CD8-positive, alpha-beta memory T cell (primary cell): ENCODE measurements at regions not wholly inside any gene's neighbourhood (a gene's known extent, or its start where the extent isn't known, plus 50 kb on each side); places are given as distances from the start of the nearest gene placed in this dataset.

ENCODE experiments used
- CTCF ChIA-PET: fragments of 350-600 bp; sonication (Branson Sonifier 250); formaldehyde crosslinking; loops from one replicate; lab custom pipeline; 2021; ENCODE audit warnings: antibody characterized with exemption; lab: Charles Lee
- POLR2A ChIA-PET: fragments of 350-600 bp; sonication (Branson Sonifier 250); formaldehyde crosslinking; loops from one replicate; lab custom pipeline; 2021; ENCODE audit warnings: antibody characterized with exemption; lab: Charles Lee
- DNase-seq, 5 donors: peaks; one replicate each; pipeline versions ENCODE4 v3.0.0 to v3.0.0-alpha.2; 2020 to 2022; ENCODE audit warnings: mixed read lengths in 1 of 5
- H3K27ac ChIP-seq: one replicate; pipeline ENCODE4 v1.7.0; 2013; ENCODE audit warnings: low read depth, mild to moderate bottlenecking, low read length, moderate library complexity
- H3K27me3 ChIP-seq: 2 replicates; pipeline ENCODE4 v1.7.0; 2013; ENCODE audit warnings: low read length, mild to moderate bottlenecking; ENCODE audit not compliant: insufficient read depth, poor library complexity, severe bottlenecking
- H3K36me3 ChIP-seq: 2 replicates; pipeline ENCODE4 v1.7.0; 2013; ENCODE audit warnings: mild to moderate bottlenecking, low read length, moderate library complexity; ENCODE audit not compliant: insufficient read depth
- H3K4me1 ChIP-seq: 2 replicates; pipeline ENCODE4 v1.7.0; 2013; ENCODE audit warnings: mild to moderate bottlenecking, low read length, moderate library complexity; ENCODE audit not compliant: insufficient read depth
- H3K4me3 ChIP-seq: 2 replicates; pipeline ENCODE4 v1.7.0; 2013; ENCODE audit warnings: mild to moderate bottlenecking, low read length
- H3K9me3 ChIP-seq: 2 replicates; pipeline ENCODE4 v1.7.0; 2013; ENCODE audit warnings: mild to moderate bottlenecking, low read length
- H3K27ac Mint-ChIP-seq, 8 donors: one replicate each; pipeline ENCODE4 v1.8.0; 2020 to 2021; ENCODE audit warnings: mixed read lengths in 8 of 8, mild to moderate bottlenecking in 6 of 8, inconsistent platforms in 3 of 8, moderate library complexity in 3 of 8
- H3K27me3 Mint-ChIP-seq, 2 donors: one replicate each; pipeline ENCODE4 v1.8.0; 2020 to 2021; ENCODE audit warnings: mixed read lengths in 2 of 2, mild to moderate bottlenecking in 1 of 2, moderate library complexity in 1 of 2
- H3K36me3 Mint-ChIP-seq, 3 donors: one replicate each; pipeline ENCODE4 v1.8.0; 2020 to 2021; ENCODE audit warnings: mixed read lengths in 3 of 3, inconsistent platforms in 1 of 3, mild to moderate bottlenecking in 1 of 3
- H3K4me1 Mint-ChIP-seq, 3 donors: one replicate each; pipeline ENCODE4 v1.8.0; 2020 to 2021; ENCODE audit warnings: mixed read lengths in 3 of 3, inconsistent platforms in 1 of 3, mild to moderate bottlenecking in 1 of 3
- H3K4me3 Mint-ChIP-seq, 7 donors: one replicate each; pipeline ENCODE4 v1.8.0; 2020 to 2021; ENCODE audit warnings: mixed read lengths in 7 of 7, mild to moderate bottlenecking in 6 of 7, moderate library complexity in 4 of 7, inconsistent platforms in 2 of 7
- H3K9me3 Mint-ChIP-seq, 5 donors: one replicate each; pipeline ENCODE4 v1.8.0; 2020 to 2022; ENCODE audit warnings: mixed read lengths in 5 of 5, mild to moderate bottlenecking in 3 of 5, moderate library complexity in 2 of 5, inconsistent platforms in 1 of 5

DNA sequence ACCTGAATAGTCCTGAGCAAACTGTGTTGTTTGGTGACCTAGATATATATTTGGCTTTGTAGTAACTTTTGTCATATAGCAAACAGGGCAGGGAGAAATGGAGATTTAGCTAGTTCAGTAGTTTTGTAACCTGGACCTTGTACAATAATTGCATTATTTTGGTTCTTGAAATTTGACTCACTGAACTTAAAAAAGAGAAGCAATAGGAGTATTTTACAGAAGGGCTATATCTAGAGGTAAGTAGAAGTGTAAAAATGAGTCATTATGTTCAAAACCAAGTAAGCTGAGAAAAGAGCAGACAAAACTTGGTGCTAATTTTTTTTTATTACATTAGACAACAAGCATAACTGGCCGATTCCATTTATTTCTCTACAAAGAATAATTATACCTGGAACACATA, 505.4 kb downstream of the ZIC1 start:
- no peaks in the 10 kb centered on the region for H3K27me3 ChIP-seq
- H3K4me3 ChIP-seq = no peak overlapping the region
- H3K9me3 ChIP-seq = no peaks in the 10 kb centered on the region
- no peaks in the 10 kb centered on the region for H3K4me1 ChIP-seq
- no peaks in the 10 kb centered on the region for H3K36me3 Mint-ChIP-seq
- no peak overlapping the region for H3K4me3 Mint-ChIP-seq
- H3K36me3 ChIP-seq = no peaks in the 10 kb centered on the region
- H3K27me3 Mint-ChIP-seq = no peaks in the 10 kb centered on the region
- H3K4me1 Mint-ChIP-seq = no peaks in the 10 kb centered on the region
- POLR2A ChIA-PET = no interaction called here
- peaks cover 0 to 20% (median 5%) of the 10 kb centered on the region in 5 donors for H3K9me3 Mint-ChIP-seq
- DNase-seq = no peak
- H3K27ac Mint-ChIP-seq = no peak overlapping the region
- CTCF ChIA-PET = no interaction called here
- no peak overlapping the region for H3K27ac ChIP-seq

DNA sequence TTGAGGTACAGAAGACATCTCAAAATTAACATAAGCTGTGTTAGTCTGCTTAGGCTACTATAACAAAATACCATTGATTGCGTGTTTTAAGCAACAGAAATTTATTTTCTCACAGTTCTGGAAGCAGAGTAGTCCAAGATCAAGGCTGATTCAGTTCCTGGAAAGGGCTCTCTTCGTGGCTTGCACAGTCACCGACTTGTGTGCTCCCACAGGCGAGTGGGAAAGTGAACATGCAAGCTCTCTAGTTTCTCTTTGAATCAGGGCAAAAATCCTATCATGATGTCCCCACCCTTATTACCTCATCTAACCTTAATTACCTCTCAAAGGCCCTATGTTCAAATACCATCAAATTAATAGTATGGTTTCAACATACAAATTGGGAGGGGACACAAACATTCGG, 505.9 kb downstream of the ZIC1 start:
- Mint-ChIP-seq H3K9me3 (peaks cover 0 to 17% (median 5%) of the 10 kb centered on the region in 5 donors), H3K4me1 (no peaks in the 10 kb centered on the region), H3K27me3 (no peaks in the 10 kb centered on the region), H3K27ac (no peak overlapping the region), H3K4me3 (no peak overlapping the region), H3K36me3 (no peaks in the 10 kb centered on the region)
- Histone ChIP-seq H3K36me3 (no peaks in the 10 kb centered on the region), H3K9me3 (no peaks in the 10 kb centered on the region), H3K4me1 (no peaks in the 10 kb centered on the region), H3K27ac (no peak overlapping the region), H3K4me3 (no peak overlapping the region), H3K27me3 (no peaks in the 10 kb centered on the region)
- no peak for DNase-seq
- POLR2A ChIA-PET = no interaction called here
- CTCF ChIA-PET = no interaction called here

DNA sequence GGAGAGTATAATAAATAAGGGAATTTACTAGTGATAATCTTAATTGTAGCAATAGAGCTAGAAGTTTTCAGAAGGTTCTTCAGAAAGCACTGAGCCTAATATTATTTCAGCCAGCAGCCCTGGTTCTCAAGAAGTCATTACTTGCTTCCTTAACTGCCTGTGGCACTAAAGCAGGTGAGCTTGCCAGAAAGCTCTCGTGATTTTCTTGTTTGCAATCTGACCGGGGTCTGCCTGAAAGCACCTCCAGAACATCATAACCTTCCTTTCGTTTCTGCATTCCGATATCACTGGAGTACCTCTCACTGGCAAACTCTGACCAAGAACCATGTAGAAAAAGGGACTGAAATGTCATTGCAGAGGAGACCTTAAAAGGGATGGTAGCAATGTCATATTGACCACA, 510.3 kb downstream of the ZIC1 start:
- no peak overlapping the region for H3K27ac Mint-ChIP-seq
- H3K9me3 Mint-ChIP-seq = peaks cover 0 to 17% (median 2%) of the 10 kb centered on the region in 5 donors
- no peaks in the 10 kb centered on the region for H3K27me3 Mint-ChIP-seq
- Histone ChIP-seq H3K4me1 (no peaks in the 10 kb centered on the region), H3K36me3 (no peaks in the 10 kb centered on the region), H3K9me3 (no peaks in the 10 kb centered on the region), H3K4me3 (no peak overlapping the region), H3K27ac (no peak overlapping the region), H3K27me3 (no peaks in the 10 kb centered on the region)
- H3K4me1 Mint-ChIP-seq = no peaks in the 10 kb centered on the region
- CTCF ChIA-PET = interaction anchor here (1.2 kb wide), 1 partner anchor 10 kb away, joined by 3 read pairs; no protein-coding TSS in a partner anchor
- POLR2A ChIA-PET = no interaction called here
- no peak for DNase-seq
- H3K4me3 Mint-ChIP-seq = no peak overlapping the region
- H3K36me3 Mint-ChIP-seq = no peaks in the 10 kb centered on the region

- H3K27ac Mint-ChIP-seq = no peak overlapping the region
- ChIA-PET POLR2A (no interaction called here), CTCF (no interaction called here)
- no peaks in the 10 kb centered on the region for H3K36me3 Mint-ChIP-seq
- no peaks in the 10 kb centered on the region for H3K4me1 ChIP-seq
- no peak overlapping the region for H3K27ac ChIP-seq
- no peak for DNase-seq
- H3K27me3 Mint-ChIP-seq = no peaks in the 10 kb centered on the region
- no peaks in the 10 kb centered on the region for H3K36me3 ChIP-seq
- H3K9me3 ChIP-seq = no peaks in the 10 kb centered on the region
- no peaks in the 10 kb centered on the region for H3K4me1 Mint-ChIP-seq
- H3K27me3 ChIP-seq = no peaks in the 10 kb centered on the region
- no peak overlapping the region for H3K4me3 ChIP-seq
- H3K9me3 Mint-ChIP-seq = peaks cover 0 to 19% (median 4%) of the 10 kb centered on the region in 5 donors
- H3K4me3 Mint-ChIP-seq = no peak overlapping the region
These were observed 511.9 kb downstream of the ZIC1 start for GRCh38 chr3:147921051-147921450.

- no peaks in the 10 kb centered on the region for H3K9me3 ChIP-seq
- H3K27ac ChIP-seq = no peak overlapping the region
- Mint-ChIP-seq H3K27me3 (no peaks in the 10 kb centered on the region), H3K36me3 (no peaks in the 10 kb centered on the region), H3K4me1 (no peaks in the 10 kb centered on the region), H3K27ac (no peak overlapping the region), H3K9me3 (peaks cover 0 to 15% (median 4%) of the 10 kb centered on the region in 5 donors), H3K4me3 (no peak overlapping the region)
- H3K4me1 ChIP-seq = no peaks in the 10 kb centered on the region
- H3K4me3 ChIP-seq = no peak overlapping the region
- CTCF ChIA-PET = no interaction called here
- POLR2A ChIA-PET = no interaction called here
- no peaks in the 10 kb centered on the region for H3K27me3 ChIP-seq
- no peaks in the 10 kb centered on the region for H3K36me3 ChIP-seq
- no peak for DNase-seq
These were observed 515.6 kb downstream of the ZIC1 start for GRCh38 chr3:147924755-147925154.

GRCh38 chr3:147925272-147925671, 516.1 kb downstream of the ZIC1 start:
- no peaks in the 10 kb centered on the region for H3K36me3 Mint-ChIP-seq
- Histone ChIP-seq H3K4me3 (no peak overlapping the region), H3K27me3 (no peaks in the 10 kb centered on the region), H3K36me3 (no peaks in the 10 kb centered on the region), H3K4me1 (no peaks in the 10 kb centered on the region), H3K27ac (no peak overlapping the region), H3K9me3 (no peaks in the 10 kb centered on the region)
- ChIA-PET POLR2A (no interaction called here), CTCF (no interaction called here)
- H3K4me3 Mint-ChIP-seq = no peak overlapping the region
- H3K9me3 Mint-ChIP-seq = peaks cover 0 to 15% (median 4%) of the 10 kb centered on the region in 5 donors
- no peak overlapping the region for H3K27ac Mint-ChIP-seq
- no peak for DNase-seq
- no peaks in the 10 kb centered on the region for H3K27me3 Mint-ChIP-seq
- no peaks in the 10 kb centered on the region for H3K4me1 Mint-ChIP-seq

DNA sequence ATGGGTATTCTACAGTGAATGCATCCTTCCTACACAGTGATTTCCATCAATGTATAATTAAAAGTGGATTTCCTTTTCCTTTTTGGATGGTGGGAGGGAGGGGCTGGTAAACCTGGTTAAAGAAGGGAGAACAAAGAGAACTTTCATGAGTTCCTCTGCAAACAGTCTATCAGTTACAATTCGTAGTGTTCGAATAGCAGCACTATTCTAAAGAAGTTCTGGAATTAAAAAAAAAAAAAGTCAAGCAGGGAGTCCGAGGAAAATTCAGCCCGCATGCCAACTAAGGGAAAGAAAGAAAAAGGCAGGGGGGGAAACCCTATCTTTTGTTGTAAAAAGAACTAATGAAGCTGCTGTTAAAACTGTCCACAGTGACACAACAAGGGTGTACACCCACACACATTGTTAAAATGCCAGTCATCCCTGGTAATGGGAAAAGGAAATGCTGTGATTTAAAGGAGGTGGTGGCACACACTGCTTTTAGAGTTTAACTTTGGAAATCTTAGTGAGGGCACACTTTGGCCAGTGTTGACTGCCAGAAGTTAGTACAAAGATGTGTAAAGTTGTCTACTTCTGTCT, 521.2 kb downstream of the ZIC1 start:
- no peak overlapping the region for H3K27ac Mint-ChIP-seq
- H3K4me1 Mint-ChIP-seq = no peaks in the 10 kb centered on the region
- H3K4me3 ChIP-seq = no peak overlapping the region
- ChIA-PET POLR2A (no interaction called here), CTCF (no interaction called here)
- H3K36me3 ChIP-seq = no peaks in the 10 kb centered on the region
- H3K27ac ChIP-seq = no peak overlapping the region
- H3K27me3 Mint-ChIP-seq = no peaks in the 10 kb centered on the region
- H3K9me3 Mint-ChIP-seq = peaks cover 0 to 8% (median 3%) of the 10 kb centered on the region in 5 donors
- no peaks in the 10 kb centered on the region for H3K36me3 Mint-ChIP-seq
- H3K27me3 ChIP-seq = no peaks in the 10 kb centered on the region
- H3K4me1 ChIP-seq = no peaks in the 10 kb centered on the region
- H3K4me3 Mint-ChIP-seq = no peak overlapping the region
- H3K9me3 ChIP-seq = no peaks in the 10 kb centered on the region
- no peak for DNase-seq

DNA sequence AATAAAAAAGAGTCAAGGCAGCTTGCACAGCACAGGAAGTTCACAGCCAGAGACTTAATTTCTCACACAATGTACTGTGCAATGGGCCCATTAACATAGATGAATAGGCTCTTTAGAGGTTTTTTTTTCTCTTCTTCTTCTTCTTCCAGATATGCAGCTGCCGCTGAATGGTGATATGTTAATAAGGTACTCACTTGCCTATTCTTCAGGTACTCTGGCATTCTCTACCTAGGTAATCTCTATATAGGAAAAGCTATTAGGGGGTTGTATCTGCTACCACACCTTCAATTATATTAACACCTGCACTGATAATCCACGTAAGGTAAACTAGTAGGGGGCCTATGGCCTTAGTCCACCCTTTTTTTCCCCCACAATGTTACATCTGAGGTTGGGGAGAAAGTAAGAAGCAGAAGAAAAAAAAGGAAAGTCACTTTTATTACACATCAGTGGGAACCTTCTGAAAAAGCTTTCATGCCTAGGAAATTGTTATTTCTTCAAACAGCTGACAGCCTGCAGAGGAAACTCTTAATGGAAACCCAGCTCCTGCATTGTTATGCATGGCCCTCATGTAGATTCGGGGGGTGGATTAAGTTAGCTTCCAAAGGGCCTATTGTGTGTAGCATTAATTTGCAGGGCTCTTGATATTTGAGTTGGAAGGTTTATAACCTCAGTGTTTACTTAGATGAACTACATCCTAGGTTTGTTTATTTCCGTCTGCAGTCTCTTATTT, 525.5 kb downstream of the ZIC1 start:
- DNase-seq = no peak
- no peaks in the 10 kb centered on the region for H3K4me1 ChIP-seq
- ChIA-PET POLR2A (no interaction called here), CTCF (no interaction called here)
- no peak overlapping the region for H3K4me3 ChIP-seq
- no peak overlapping the region for H3K27ac Mint-ChIP-seq
- H3K36me3 ChIP-seq = no peaks in the 10 kb centered on the region
- no peaks in the 10 kb centered on the region for H3K36me3 Mint-ChIP-seq
- H3K27me3 ChIP-seq = no peaks in the 10 kb centered on the region
- no peak overlapping the region for H3K4me3 Mint-ChIP-seq
- H3K27ac ChIP-seq = no peak overlapping the region
- H3K27me3 Mint-ChIP-seq = no peaks in the 10 kb centered on the region
- peaks cover 0 to 4% (median 2%) of the 10 kb centered on the region in 5 donors for H3K9me3 Mint-ChIP-seq
- no peaks in the 10 kb centered on the region for H3K4me1 Mint-ChIP-seq
- no peaks in the 10 kb centered on the region for H3K9me3 ChIP-seq
